HG02884 (cell line): ENCODE measurements at regions not wholly inside any gene's neighbourhood (a gene's known extent, or its start where the extent isn't known, plus 50 kb on each side); places are given as distances from the start of the nearest gene placed in this dataset.

Source experiments
- ATAC-seq: cut with Tn5 transposase; IDR thresholded peaks from one replicate; pipeline ENCODE4 v1.9.1; 2021; ENCODE audit warnings: mild to moderate bottlenecking, moderate library complexity; ENCODE audit not compliant: unreplicated experiment

GRCh38 chr7:85733169-85733915, 546.5 kb upstream of the SEMA3D start:
- ATAC-seq = no peak

- no peak for ATAC-seq
Observed at GRCh38 chr7:85730012-85730411, 543.2 kb upstream of the SEMA3D start.

- ATAC-seq = no peak
Observed at GRCh38 chr7:85725026-85725425, 538.2 kb upstream of the SEMA3D start.

GRCh38 chr7:85719981-85720953, 533.4 kb upstream of the SEMA3D start:
- ATAC-seq = no peak

- no peak for ATAC-seq
Observed at GRCh38 chr7:85716353-85716752, 529.5 kb upstream of the SEMA3D start.

GRCh38 chr7:85714951-85715350, 528.1 kb upstream of the SEMA3D start:
- ATAC-seq = no peak

GRCh38 chr7:85714043-85714578, 527.3 kb upstream of the SEMA3D start:
- ATAC-seq = peak; percentile 57

- no peak for ATAC-seq
Observed at GRCh38 chr7:85713171-85713570, 526.3 kb upstream of the SEMA3D start.

GRCh38 chr7:85711894-85712293, 525.0 kb upstream of the SEMA3D start:
- ATAC-seq = no peak

GRCh38 chr7:85710960-85711359, 524.1 kb upstream of the SEMA3D start:
- ATAC-seq = no peak

- no peak for ATAC-seq
Observed at GRCh38 chr7:85708221-85708620, 521.4 kb upstream of the SEMA3D start.

GRCh38 chr7:85705076-85705475, 518.2 kb upstream of the SEMA3D start:
- no peak for ATAC-seq

- no peak for ATAC-seq
Observed at GRCh38 chr7:85703251-85704010, 516.6 kb upstream of the SEMA3D start.

GRCh38 chr7:85702348-85702747, 515.5 kb upstream of the SEMA3D start:
- no peak for ATAC-seq

- ATAC-seq = no peak
Observed at GRCh38 chr7:85699482-85699881, 512.6 kb upstream of the SEMA3D start.

- no peak for ATAC-seq
Observed at GRCh38 chr7:85695533-85695932, 508.7 kb upstream of the SEMA3D start.

- ATAC-seq = no peak
Observed at GRCh38 chr7:85695041-85695440, 508.2 kb upstream of the SEMA3D start.

- ATAC-seq = no peak
Observed at GRCh38 chr7:85693326-85693725, 506.5 kb upstream of the SEMA3D start.

- no peak for ATAC-seq
Observed at GRCh38 chr7:85688712-85689111, 501.9 kb upstream of the SEMA3D start.

GRCh38 chr7:85686401-85687181, 499.7 kb upstream of the SEMA3D start:
- ATAC-seq = no peak
